ENCODE measurements at regions not wholly inside any gene's neighbourhood (a gene's known extent, or its start where the extent isn't known, plus 50 kb on each side); places are given as distances from the start of the nearest gene placed in this dataset.

- Histone ChIP-seq H4K91ac (ENCODE audit: low read depth, low read length) (no peak overlapping the region), H3K79me2 (ENCODE audit: control insufficient read depth, insufficient read depth, low read length, poor library complexity) (no peaks in the 10 kb centered on the region), H2AK5ac (ENCODE audit: low read length) (no peak overlapping the region), H3K9me3 (ENCODE audit: insufficient read depth, low read depth, low read length) (no peaks in the 10 kb centered on the region), H3K27me3 (ENCODE audit: insufficient read depth, low read length) (no peaks in the 10 kb centered on the region), H2BK12ac (ENCODE audit: low read length) (no peak overlapping the region), H3K79me1 (ENCODE audit: low read length) (no peaks in the 10 kb centered on the region), H3K4ac (ENCODE audit: low read depth, low read length) (no peak overlapping the region), H4K8ac (ENCODE audit: low read depth, low read length) (no peak overlapping the region), H3K14ac (ENCODE audit: low read length) (no peak overlapping the region), H3K18ac (ENCODE audit: low read length) (no peak overlapping the region), H3K4me3 (ENCODE audit: low read depth, low read length) (no peak overlapping the region), H2AFZ (ENCODE audit: insufficient read depth, low read length, poor library complexity) (no peak overlapping the region), H3K9ac (ENCODE audit: low read length) (no peak overlapping the region), H2BK120ac (ENCODE audit: insufficient read depth, low read length, poor library complexity) (no peak overlapping the region), H3K27ac (ENCODE audit: low read depth, low read length) (no peak overlapping the region), H4K12ac (ENCODE audit: low read depth, low read length) (no peak overlapping the region), H3K36me3 (ENCODE audit: control insufficient read depth in 1 of 2, insufficient read depth in 2 of 2, low read length in 2 of 2) (no peaks in the 10 kb centered on the region), H3K23ac (ENCODE audit: low read length) (no peak overlapping the region), H2BK5ac (ENCODE audit: low read depth, low read length, poor library complexity) (no peak overlapping the region), H3K4me2 (ENCODE audit: low read length) (no peak overlapping the region), H3K4me1 (ENCODE audit: control insufficient read depth in 1 of 2, insufficient read depth in 2 of 2, low read length in 2 of 2) (no peaks in the 10 kb centered on the region)
- peak in 1 of 2 donors; percentile 24 for DNase-seq
- WGBS (ENCODE audit: extremely low coverage, insufficient coverage, insufficient read length) = no CpG with 5 or more reads among the region's 3 CpGs
These were observed 1252.3 kb upstream of the TENM3 start for GRCh38 chr4:180990931-180991330.

- H2BK120ac ChIP-seq (ENCODE audit: insufficient read depth, low read length, poor library complexity) = no peak overlapping the region
- no CpG with 5 or more reads among the region's 1 CpG for WGBS (ENCODE audit: extremely low coverage, insufficient coverage, insufficient read length)
- DNase-seq = no peak
- H3K79me1 ChIP-seq (ENCODE audit: low read length) = no peaks in the 10 kb centered on the region
- H3K27ac ChIP-seq (ENCODE audit: low read depth, low read length) = no peak overlapping the region
- no peak overlapping the region for H3K14ac ChIP-seq (ENCODE audit: low read length)
- no peak overlapping the region for H2BK5ac ChIP-seq (ENCODE audit: low read depth, low read length, poor library complexity)
- H3K18ac ChIP-seq (ENCODE audit: low read length) = no peak overlapping the region
- H2AK5ac ChIP-seq (ENCODE audit: low read length) = no peak overlapping the region
- H3K4me2 ChIP-seq (ENCODE audit: low read length) = no peak overlapping the region
- no peaks in the 10 kb centered on the region for H3K36me3 ChIP-seq (ENCODE audit: control insufficient read depth in 1 of 2, insufficient read depth in 2 of 2, low read length in 2 of 2)
- no peak overlapping the region for H3K9ac ChIP-seq (ENCODE audit: low read length)
- H3K27me3 ChIP-seq (ENCODE audit: insufficient read depth, low read length) = no peaks in the 10 kb centered on the region
- no peak overlapping the region for H4K8ac ChIP-seq (ENCODE audit: low read depth, low read length)
- no peak overlapping the region for H4K12ac ChIP-seq (ENCODE audit: low read depth, low read length)
- no peaks in the 10 kb centered on the region for H3K9me3 ChIP-seq (ENCODE audit: insufficient read depth, low read depth, low read length)
- H4K91ac ChIP-seq (ENCODE audit: low read depth, low read length) = no peak overlapping the region
- no peak overlapping the region for H3K23ac ChIP-seq (ENCODE audit: low read length)
- no peaks in the 10 kb centered on the region for H3K79me2 ChIP-seq (ENCODE audit: control insufficient read depth, insufficient read depth, low read length, poor library complexity)
- H3K4me1 ChIP-seq (ENCODE audit: control insufficient read depth in 1 of 2, insufficient read depth in 2 of 2, low read length in 2 of 2) = no peaks in the 10 kb centered on the region
- H3K4ac ChIP-seq (ENCODE audit: low read depth, low read length) = no peak overlapping the region
- H2BK12ac ChIP-seq (ENCODE audit: low read length) = no peak overlapping the region
- no peak overlapping the region for H2AFZ ChIP-seq (ENCODE audit: insufficient read depth, low read length, poor library complexity)
- no peak overlapping the region for H3K4me3 ChIP-seq (ENCODE audit: low read depth, low read length)
These were observed 1249.9 kb upstream of the TENM3 start for GRCh38 chr4:180993244-180993836.

GRCh38 chr4:180994722-180995121 is 1248.5 kb upstream of the TENM3 start:
- H3K79me1 ChIP-seq (ENCODE audit: low read length) = no peaks in the 10 kb centered on the region

GRCh38 chr4:180999217-180999616 is 1244.0 kb upstream of the TENM3 start:
- DNase-seq = no peak
- Histone ChIP-seq H3K9ac (ENCODE audit: low read length) (no peak overlapping the region), H3K4me1 (ENCODE audit: control insufficient read depth in 1 of 2, insufficient read depth in 2 of 2, low read length in 2 of 2) (no peaks in the 10 kb centered on the region), H3K27ac (ENCODE audit: low read depth, low read length) (no peak overlapping the region), H3K27me3 (ENCODE audit: insufficient read depth, low read length) (no peaks in the 10 kb centered on the region), H2AFZ (ENCODE audit: insufficient read depth, low read length, poor library complexity) (no peak overlapping the region), H2AK5ac (ENCODE audit: low read length) (no peak overlapping the region), H3K4ac (ENCODE audit: low read depth, low read length) (no peak overlapping the region), H3K79me2 (ENCODE audit: control insufficient read depth, insufficient read depth, low read length, poor library complexity) (no peaks in the 10 kb centered on the region), H3K18ac (ENCODE audit: low read length) (no peak overlapping the region), H2BK5ac (ENCODE audit: low read depth, low read length, poor library complexity) (no peak overlapping the region), H4K8ac (ENCODE audit: low read depth, low read length) (no peak overlapping the region), H3K14ac (ENCODE audit: low read length) (no peak overlapping the region), H2BK120ac (ENCODE audit: insufficient read depth, low read length, poor library complexity) (no peak overlapping the region), H4K12ac (ENCODE audit: low read depth, low read length) (no peak overlapping the region), H4K91ac (ENCODE audit: low read depth, low read length) (no peak overlapping the region), H3K36me3 (ENCODE audit: control insufficient read depth in 1 of 2, insufficient read depth in 2 of 2, low read length in 2 of 2) (no peaks in the 10 kb centered on the region), H3K79me1 (ENCODE audit: low read length) (no peaks in the 10 kb centered on the region), H3K23ac (ENCODE audit: low read length) (no peak overlapping the region), H3K4me2 (ENCODE audit: low read length) (no peak overlapping the region), H3K9me3 (ENCODE audit: insufficient read depth, low read depth, low read length) (no peaks in the 10 kb centered on the region), H2BK12ac (ENCODE audit: low read length) (no peak overlapping the region), H3K4me3 (ENCODE audit: low read depth, low read length) (no peak overlapping the region)
- no CpG with 5 or more reads among the region's 2 CpGs for WGBS (ENCODE audit: extremely low coverage, insufficient coverage, insufficient read length)

More at GRCh38 chr4:180994722-180995121, 1248.5 kb upstream of the TENM3 start:
- Histone ChIP-seq H3K27ac (ENCODE audit: low read depth, low read length) (no peak overlapping the region), H4K12ac (ENCODE audit: low read depth, low read length) (no peak overlapping the region), H2AFZ (ENCODE audit: insufficient read depth, low read length, poor library complexity) (no peak overlapping the region), H3K4me1 (ENCODE audit: control insufficient read depth in 1 of 2, insufficient read depth in 2 of 2, low read length in 2 of 2) (no peaks in the 10 kb centered on the region), H3K4me3 (ENCODE audit: low read depth, low read length) (no peak overlapping the region), H3K9ac (ENCODE audit: low read length) (no peak overlapping the region), H3K4me2 (ENCODE audit: low read length) (no peak overlapping the region), H2AK5ac (ENCODE audit: low read length) (no peak overlapping the region), H3K27me3 (ENCODE audit: insufficient read depth, low read length) (no peaks in the 10 kb centered on the region), H4K91ac (ENCODE audit: low read depth, low read length) (no peak overlapping the region), H2BK120ac (ENCODE audit: insufficient read depth, low read length, poor library complexity) (no peak overlapping the region), H2BK12ac (ENCODE audit: low read length) (no peak overlapping the region), H3K9me3 (ENCODE audit: insufficient read depth, low read depth, low read length) (no peaks in the 10 kb centered on the region), H3K14ac (ENCODE audit: low read length) (no peak overlapping the region), H2BK5ac (ENCODE audit: low read depth, low read length, poor library complexity) (no peak overlapping the region), H3K4ac (ENCODE audit: low read depth, low read length) (no peak overlapping the region), H3K23ac (ENCODE audit: low read length) (no peak overlapping the region), H4K8ac (ENCODE audit: low read depth, low read length) (no peak overlapping the region), H3K36me3 (ENCODE audit: control insufficient read depth in 1 of 2, insufficient read depth in 2 of 2, low read length in 2 of 2) (no peaks in the 10 kb centered on the region), H3K18ac (ENCODE audit: low read length) (no peak overlapping the region), H3K79me2 (ENCODE audit: control insufficient read depth, insufficient read depth, low read length, poor library complexity) (no peaks in the 10 kb centered on the region)
- DNase-seq = no peak
- no CpG with 5 or more reads among the region's 1 CpG for WGBS (ENCODE audit: extremely low coverage, insufficient coverage, insufficient read length)
